BJ (cell line): ENCODE measurements at regions not wholly inside any gene's neighbourhood (a gene's known extent, or its start where the extent isn't known, plus 50 kb on each side); places are given as distances from the start of the nearest gene placed in this dataset.

Experiments
- CTCF ChIA-PET: fragments of 350-600 bp; formaldehyde crosslinking; extraction: SDS; loops from one replicate; lab custom pipeline; 2021; ENCODE audit warnings: antibody characterized with exemption, inconsistent platforms; lab: Yijun Ruan, JAX
- POLR2A ChIA-PET: fragments of 300-600 bp; sonication (Branson Sonifier 250); formaldehyde crosslinking; extraction: SDS; loops from one replicate; lab custom pipeline; 2021; ENCODE audit warnings: antibody characterized with exemption; lab: Charles Lee
- DNase-seq: peaks from one replicate; pipeline ENCODE4 v3.0.0-alpha.2; 2011; ENCODE audit warnings: low read depth
- H3K27me3 ChIP-seq: 2 replicates; pipeline ENCODE4 v1.6.0; 2011; ENCODE audit warnings: low read length; ENCODE audit not compliant: control insufficient read depth, insufficient read depth
- H3K36me3 ChIP-seq: 2 replicates; pipeline ENCODE4 v1.5.1; 2011; ENCODE audit warnings: low read length; ENCODE audit not compliant: control insufficient read depth, insufficient read depth
- H3K4me3 ChIP-seq: 2 replicates; pipeline ENCODE4 v1.5.1; 2011; ENCODE audit warnings: low read depth, mild to moderate bottlenecking, control low read depth, low read length
- CTCF ChIP-seq: IDR thresholded peaks from 2 replicates; pipeline ENCODE4 v1.5.1; 2011; ENCODE audit warnings: low read depth, mild to moderate bottlenecking, control low read depth, inconsistent platforms, low read length, moderate library complexity; ENCODE audit not compliant: insufficient read depth

GRCh38 chr4:181687116-181687515, 556.1 kb upstream of the TENM3 start:
- no peak for TF ChIP-seq CTCF
- DNase-seq: no peak
- POLR2A ChIA-PET: interaction anchor here (0.7 kb wide), 1 partner anchor 1236 kb away, joined by 3 read pairs; no protein-coding TSS in a partner anchor
- CTCF ChIA-PET: no interaction called here
- H3K36me3 ChIP-seq: no peaks in the 10 kb centered on the region
- H3K4me3 ChIP-seq: no peak overlapping the region
- H3K27me3 ChIP-seq: no peaks in the 10 kb centered on the region

- peak; percentile 44 for DNase-seq
- ChIA-PET POLR2A (no interaction called here), CTCF (no interaction called here)
- H3K36me3 ChIP-seq: no peaks in the 10 kb centered on the region
- no peaks in the 10 kb centered on the region for H3K27me3 ChIP-seq
- no peak overlapping the region for H3K4me3 ChIP-seq
- no peak for TF ChIP-seq CTCF
Measured at GRCh38 chr4:181688432-181688831, 554.8 kb upstream of the TENM3 start.

- TF ChIP-seq CTCF: no peak
- no peaks in the 10 kb centered on the region for H3K36me3 ChIP-seq
- ChIA-PET CTCF (no interaction called here), POLR2A (no interaction called here)
- DNase-seq: no peak
- no peaks in the 10 kb centered on the region for H3K27me3 ChIP-seq
- H3K4me3 ChIP-seq: no peak overlapping the region
Measured at GRCh38 chr4:181688872-181689271, 554.3 kb upstream of the TENM3 start.

- no peaks in the 10 kb centered on the region for H3K27me3 ChIP-seq
- DNase-seq: no peak
- TF ChIP-seq CTCF: no peak
- ChIA-PET POLR2A (no interaction called here), CTCF (no interaction called here)
- H3K36me3 ChIP-seq: no peaks in the 10 kb centered on the region
- H3K4me3 ChIP-seq: no peak overlapping the region
Measured at GRCh38 chr4:181690498-181690897, 552.7 kb upstream of the TENM3 start.

GRCh38 chr4:181692965-181693364, 550.2 kb upstream of the TENM3 start:
- CTCF ChIA-PET: no interaction called here
- H3K4me3 ChIP-seq: no peak overlapping the region
- no peaks in the 10 kb centered on the region for H3K36me3 ChIP-seq
- TF ChIP-seq CTCF: no peak
- no peak for DNase-seq
- POLR2A ChIA-PET: no interaction called here
- no peaks in the 10 kb centered on the region for H3K27me3 ChIP-seq
